Panc1 (cell line): ENCODE measurements at regions not wholly inside any gene's neighbourhood (a gene's known extent, or its start where the extent isn't known, plus 50 kb on each side); places are given as distances from the start of the nearest gene placed in this dataset.

ENCODE experiments used
- POLR2AphosphoS5 ChIP-seq: IDR thresholded peaks from 2 replicates; pipeline ENCODE4 v1.6.1; 2012; ENCODE audit warnings: mild to moderate bottlenecking, low read depth, low read length, moderate library complexity
- SIN3A ChIP-seq: IDR thresholded peaks from 2 replicates; pipeline ENCODE4 v1.6.1; 2012; ENCODE audit warnings: low read depth, mild to moderate bottlenecking, low read length, moderate library complexity, borderline replicate concordance; ENCODE audit not compliant: insufficient read depth
- TF ChIP-seq, protein P1 (sequence below): fragments of 450-650 bp; IDR thresholded peaks from 2 replicates; pipeline ENCODE4 v1.5.1; 2017; ENCODE audit warnings: mild to moderate bottlenecking
- TF ChIP-seq, protein P2 (sequence below), 2 experiments: IDR thresholded peaks; 2 replicates each; pipeline ENCODE4 v1.6.1; 2011 to 2012; ENCODE audit warnings: low read depth in 2 of 2, control low read depth in 1 of 2, low read length in 1 of 2, mild to moderate bottlenecking in 1 of 2, moderate library complexity in 1 of 2; ENCODE audit not compliant: insufficient read depth in 1 of 2

DNA sequence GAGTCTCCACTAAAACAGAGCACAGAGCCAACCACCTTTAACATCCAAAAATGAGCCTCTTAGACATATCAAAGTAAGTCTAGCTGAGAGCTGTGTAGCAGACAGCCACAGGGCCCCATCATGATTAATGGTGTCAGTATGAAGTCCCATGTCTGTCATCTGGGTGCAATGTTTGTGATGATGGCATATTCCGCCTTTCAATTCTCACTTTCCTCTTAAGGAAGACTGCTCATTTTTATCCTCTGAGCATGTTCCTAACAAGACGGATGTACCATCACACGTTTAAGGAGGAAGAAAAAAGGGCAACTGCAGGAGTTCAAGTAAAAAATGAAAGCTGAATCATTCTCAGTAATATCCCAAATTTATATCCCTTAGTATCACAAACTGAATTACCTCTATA lies 85.8 kb upstream of the KCNMB2 start:
- TF ChIP-seq, protein P1, sequence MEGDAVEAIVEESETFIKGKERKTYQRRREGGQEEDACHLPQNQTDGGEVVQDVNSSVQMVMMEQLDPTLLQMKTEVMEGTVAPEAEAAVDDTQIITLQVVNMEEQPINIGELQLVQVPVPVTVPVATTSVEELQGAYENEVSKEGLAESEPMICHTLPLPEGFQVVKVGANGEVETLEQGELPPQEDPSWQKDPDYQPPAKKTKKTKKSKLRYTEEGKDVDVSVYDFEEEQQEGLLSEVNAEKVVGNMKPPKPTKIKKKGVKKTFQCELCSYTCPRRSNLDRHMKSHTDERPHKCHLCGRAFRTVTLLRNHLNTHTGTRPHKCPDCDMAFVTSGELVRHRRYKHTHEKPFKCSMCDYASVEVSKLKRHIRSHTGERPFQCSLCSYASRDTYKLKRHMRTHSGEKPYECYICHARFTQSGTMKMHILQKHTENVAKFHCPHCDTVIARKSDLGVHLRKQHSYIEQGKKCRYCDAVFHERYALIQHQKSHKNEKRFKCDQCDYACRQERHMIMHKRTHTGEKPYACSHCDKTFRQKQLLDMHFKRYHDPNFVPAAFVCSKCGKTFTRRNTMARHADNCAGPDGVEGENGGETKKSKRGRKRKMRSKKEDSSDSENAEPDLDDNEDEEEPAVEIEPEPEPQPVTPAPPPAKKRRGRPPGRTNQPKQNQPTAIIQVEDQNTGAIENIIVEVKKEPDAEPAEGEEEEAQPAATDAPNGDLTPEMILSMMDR = no peak
- no peak for TF ChIP-seq POLR2AphosphoS5
- no peak for TF ChIP-seq SIN3A
- TF ChIP-seq, protein P2, sequence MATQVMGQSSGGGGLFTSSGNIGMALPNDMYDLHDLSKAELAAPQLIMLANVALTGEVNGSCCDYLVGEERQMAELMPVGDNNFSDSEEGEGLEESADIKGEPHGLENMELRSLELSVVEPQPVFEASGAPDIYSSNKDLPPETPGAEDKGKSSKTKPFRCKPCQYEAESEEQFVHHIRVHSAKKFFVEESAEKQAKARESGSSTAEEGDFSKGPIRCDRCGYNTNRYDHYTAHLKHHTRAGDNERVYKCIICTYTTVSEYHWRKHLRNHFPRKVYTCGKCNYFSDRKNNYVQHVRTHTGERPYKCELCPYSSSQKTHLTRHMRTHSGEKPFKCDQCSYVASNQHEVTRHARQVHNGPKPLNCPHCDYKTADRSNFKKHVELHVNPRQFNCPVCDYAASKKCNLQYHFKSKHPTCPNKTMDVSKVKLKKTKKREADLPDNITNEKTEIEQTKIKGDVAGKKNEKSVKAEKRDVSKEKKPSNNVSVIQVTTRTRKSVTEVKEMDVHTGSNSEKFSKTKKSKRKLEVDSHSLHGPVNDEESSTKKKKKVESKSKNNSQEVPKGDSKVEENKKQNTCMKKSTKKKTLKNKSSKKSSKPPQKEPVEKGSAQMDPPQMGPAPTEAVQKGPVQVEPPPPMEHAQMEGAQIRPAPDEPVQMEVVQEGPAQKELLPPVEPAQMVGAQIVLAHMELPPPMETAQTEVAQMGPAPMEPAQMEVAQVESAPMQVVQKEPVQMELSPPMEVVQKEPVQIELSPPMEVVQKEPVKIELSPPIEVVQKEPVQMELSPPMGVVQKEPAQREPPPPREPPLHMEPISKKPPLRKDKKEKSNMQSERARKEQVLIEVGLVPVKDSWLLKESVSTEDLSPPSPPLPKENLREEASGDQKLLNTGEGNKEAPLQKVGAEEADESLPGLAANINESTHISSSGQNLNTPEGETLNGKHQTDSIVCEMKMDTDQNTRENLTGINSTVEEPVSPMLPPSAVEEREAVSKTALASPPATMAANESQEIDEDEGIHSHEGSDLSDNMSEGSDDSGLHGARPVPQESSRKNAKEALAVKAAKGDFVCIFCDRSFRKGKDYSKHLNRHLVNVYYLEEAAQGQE (IDR thresholded peaks at IDR 0.05; ENCODE audit: insufficient read depth in 1 of 2, low read depth in 2 of 2, low read length in 1 of 2) = no peak
